HG02610 (cell line): ENCODE measurements at regions not wholly inside any gene's neighbourhood (a gene's known extent, or its start where the extent isn't known, plus 50 kb on each side); places are given as distances from the start of the nearest gene placed in this dataset.

ENCODE experiments used
- ATAC-seq: cut with Tn5 transposase; IDR thresholded peaks from one replicate; pipeline ENCODE4 v1.9.1; 2021; ENCODE audit warnings: mild to moderate bottlenecking, moderate library complexity; ENCODE audit not compliant: unreplicated experiment

GRCh38 chr2:177076636-177077179 lies 135.9 kb upstream of the HNRNPA3 start:
- ATAC-seq = no peak

GRCh38 chr2:177077778-177078177 lies 134.8 kb upstream of the HNRNPA3 start:
- ATAC-seq = no peak

GRCh38 chr2:177078416-177078815 lies 134.2 kb upstream of the HNRNPA3 start:
- no peak for ATAC-seq

GRCh38 chr2:177078855-177079254 lies 133.7 kb upstream of the HNRNPA3 start:
- ATAC-seq = no peak

- ATAC-seq = no peak
Observed at GRCh38 chr2:177080746-177081284, 131.8 kb upstream of the HNRNPA3 start.

- ATAC-seq = no peak
Observed at GRCh38 chr2:177084607-177085006, 128.0 kb upstream of the HNRNPA3 start.

GRCh38 chr2:177088529-177088928 lies 124.1 kb upstream of the HNRNPA3 start:
- ATAC-seq = no peak

GRCh38 chr2:177090967-177091366 lies 121.6 kb upstream of the HNRNPA3 start:
- ATAC-seq = no peak

GRCh38 chr2:177093371-177093770 lies 119.2 kb upstream of the HNRNPA3 start:
- no peak for ATAC-seq

GRCh38 chr2:177098001-177098613 lies 114.5 kb upstream of the HNRNPA3 start:
- ATAC-seq = no peak

GRCh38 chr2:177101930-177102329 lies 110.7 kb upstream of the HNRNPA3 start:
- ATAC-seq = no peak

GRCh38 chr2:177106212-177106611 lies 106.4 kb upstream of the HNRNPA3 start:
- no peak for ATAC-seq

GRCh38 chr2:177108890-177109289 lies 103.7 kb upstream of the HNRNPA3 start:
- no peak for ATAC-seq

GRCh38 chr2:177114712-177115111 lies 97.9 kb upstream of the HNRNPA3 start:
- ATAC-seq = no peak

GRCh38 chr2:177117755-177118154 lies 94.8 kb upstream of the HNRNPA3 start:
- ATAC-seq = no peak

- ATAC-seq = no peak
Observed at GRCh38 chr2:177118636-177119035, 94.0 kb upstream of the HNRNPA3 start.

- ATAC-seq = no peak
Observed at GRCh38 chr2:177119099-177119498, 93.5 kb upstream of the HNRNPA3 start.

- ATAC-seq = no peak
Observed at GRCh38 chr2:177123048-177123447, 89.5 kb upstream of the HNRNPA3 start.

GRCh38 chr2:177124371-177124770 lies 88.2 kb upstream of the HNRNPA3 start:
- no peak for ATAC-seq

- no peak for ATAC-seq
Observed at GRCh38 chr2:177127821-177128220, 84.8 kb upstream of the HNRNPA3 start.

GRCh38 chr2:177129610-177130009 lies 83.0 kb upstream of the HNRNPA3 start:
- ATAC-seq = no peak

- ATAC-seq = no peak
Observed at GRCh38 chr2:177131858-177132257, 80.7 kb upstream of the HNRNPA3 start.

GRCh38 chr2:177138823-177139222 lies 73.8 kb upstream of the HNRNPA3 start:
- no peak for ATAC-seq
